NCI-H510A (cell line): ENCODE measurements at regions not wholly inside any gene's neighbourhood (a gene's known extent, or its start where the extent isn't known, plus 50 kb on each side); places are given as distances from the start of the nearest gene placed in this dataset.
"Not testable (repeated sequence)": the region's sequence is repeated elsewhere in the genome, so short reads cannot be mapped to it uniquely, and the experiment has no call there.

Experiments used
- DNase-seq: peaks from one replicate; lab custom pipeline; 2025; lab: John Stamatoyannopoulos, UW

GRCh38 chr4:130073145-130073790 is 977.3 kb downstream of the C4orf33 start:
- DNase-seq, result no peak

- DNase-seq, result no peak
These were observed 978.1 kb downstream of the C4orf33 start for GRCh38 chr4:130074096-130074495.

- DNase-seq, result no peak
These were observed 981.3 kb downstream of the C4orf33 start for GRCh38 chr4:130077275-130077674.

GRCh38 chr4:130079027-130079426 is 983.1 kb downstream of the C4orf33 start:
- not testable (repeated sequence) for DNase-seq

GRCh38 chr4:130080872-130081451 is 985.0 kb downstream of the C4orf33 start:
- no peak for DNase-seq

GRCh38 chr4:130090427-130090826 is 994.5 kb downstream of the C4orf33 start:
- DNase-seq, result no peak

- no peak for DNase-seq
These were observed 996.4 kb downstream of the C4orf33 start for GRCh38 chr4:130092187-130093015.

- DNase-seq, result no peak
These were observed 1003.2 kb downstream of the C4orf33 start for GRCh38 chr4:130099105-130099504.

- DNase-seq, result no peak
These were observed 1014.2 kb downstream of the C4orf33 start for GRCh38 chr4:130110189-130110588.

GRCh38 chr4:130110770-130111169 is 1014.8 kb downstream of the C4orf33 start:
- DNase-seq, result no peak

GRCh38 chr4:130124066-130124465 is 1028.1 kb downstream of the C4orf33 start:
- no peak for DNase-seq

GRCh38 chr4:130125467-130125866 is 1029.5 kb downstream of the C4orf33 start:
- DNase-seq, result no peak

GRCh38 chr4:130127297-130127696 is 1031.3 kb downstream of the C4orf33 start:
- no peak for DNase-seq

GRCh38 chr4:130131536-130131935 is 1035.6 kb downstream of the C4orf33 start:
- DNase-seq, result no peak

GRCh38 chr4:130141651-130142050 is 1045.7 kb downstream of the C4orf33 start:
- no peak for DNase-seq

- DNase-seq, result no peak
These were observed 1047.7 kb downstream of the C4orf33 start for GRCh38 chr4:130143656-130144055.

- no peak for DNase-seq
These were observed 1050.8 kb downstream of the C4orf33 start for GRCh38 chr4:130146773-130147172.

- no peak for DNase-seq
These were observed 1051.7 kb downstream of the C4orf33 start for GRCh38 chr4:130147641-130148040.

- no peak for DNase-seq
These were observed 1058.9 kb downstream of the C4orf33 start for GRCh38 chr4:130154901-130155300.

- no peak for DNase-seq
These were observed 1067.7 kb downstream of the C4orf33 start for GRCh38 chr4:130163701-130164100.

GRCh38 chr4:130165381-130165780 is 1069.4 kb downstream of the C4orf33 start:
- no peak for DNase-seq

- no peak for DNase-seq
These were observed 1076.2 kb downstream of the C4orf33 start for GRCh38 chr4:130172156-130172555.

- DNase-seq, result no peak
These were observed 1082.2 kb downstream of the C4orf33 start for GRCh38 chr4:130178106-130178505.
